ENCODE measurements at regions not wholly inside any gene's neighbourhood (a gene's known extent, or its start where the extent isn't known, plus 50 kb on each side); places are given as distances from the start of the nearest gene placed in this dataset.

- Histone ChIP-seq H3K36me3 (ENCODE audit: control insufficient read depth, insufficient read depth, low read length) (no peaks in the 10 kb centered on the region), H3K4me3 (replicated peaks; ENCODE audit: low read depth, low read length) (no peak overlapping the region), H3K27me3 (replicated peaks; ENCODE audit: control insufficient read depth, insufficient read depth, low read length) (no peaks in the 10 kb centered on the region)
- no peak for DNase-seq (ENCODE audit: extremely low read depth, insufficient read length)
- TF ChIP-seq CTCF (IDR thresholded peaks at IDR 0.05; ENCODE audit: insufficient read depth, low read length, poor library complexity, severe bottlenecking) = no peak
Measured at GRCh38 chr3:20747741-20748140, 561.7 kb upstream of the SGO1 start.

- Histone ChIP-seq H3K27me3 (replicated peaks; ENCODE audit: control insufficient read depth, insufficient read depth, low read length) (no peaks in the 10 kb centered on the region), H3K36me3 (ENCODE audit: control insufficient read depth, insufficient read depth, low read length) (no peaks in the 10 kb centered on the region), H3K4me3 (replicated peaks; ENCODE audit: low read depth, low read length) (no peak overlapping the region)
- no peak for TF ChIP-seq CTCF (IDR thresholded peaks at IDR 0.05; ENCODE audit: insufficient read depth, low read length, poor library complexity, severe bottlenecking)
- no peak for DNase-seq (ENCODE audit: extremely low read depth, insufficient read length)
Measured at GRCh38 chr3:20743553-20744321, 557.7 kb upstream of the SGO1 start.

- TF ChIP-seq CTCF (IDR thresholded peaks at IDR 0.05; ENCODE audit: insufficient read depth, low read length, poor library complexity, severe bottlenecking) = no peak
- Histone ChIP-seq H3K4me3 (replicated peaks; ENCODE audit: low read depth, low read length) (no peak overlapping the region), H3K27me3 (replicated peaks; ENCODE audit: control insufficient read depth, insufficient read depth, low read length) (no peaks in the 10 kb centered on the region), H3K36me3 (ENCODE audit: control insufficient read depth, insufficient read depth, low read length) (no peaks in the 10 kb centered on the region)
- no peak for DNase-seq (ENCODE audit: extremely low read depth, insufficient read length)
Measured at GRCh38 chr3:20742903-20743552, 557.0 kb upstream of the SGO1 start.

GRCh38 chr3:20741381-20741780 is 555.4 kb upstream of the SGO1 start:
- no peak for TF ChIP-seq CTCF (IDR thresholded peaks at IDR 0.05; ENCODE audit: insufficient read depth, low read length, poor library complexity, severe bottlenecking)
- H3K4me3 ChIP-seq (replicated peaks; ENCODE audit: low read depth, low read length) = no peak overlapping the region

GRCh38 chr3:20739814-20740213 is 553.8 kb upstream of the SGO1 start:
- peak; percentile 2 for TF ChIP-seq CTCF (IDR thresholded peaks at IDR 0.05; ENCODE audit: insufficient read depth, low read length, poor library complexity, severe bottlenecking)

More at GRCh38 chr3:20741381-20741780, 555.4 kb upstream of the SGO1 start:
- H3K36me3 ChIP-seq (ENCODE audit: control insufficient read depth, insufficient read depth, low read length) = no peaks in the 10 kb centered on the region
- no peak for DNase-seq (ENCODE audit: extremely low read depth, insufficient read length)
- H3K27me3 ChIP-seq (replicated peaks; ENCODE audit: control insufficient read depth, insufficient read depth, low read length) = no peaks in the 10 kb centered on the region

More at GRCh38 chr3:20739814-20740213, 553.8 kb upstream of the SGO1 start:
- no peaks in the 10 kb centered on the region for H3K27me3 ChIP-seq (replicated peaks; ENCODE audit: control insufficient read depth, insufficient read depth, low read length)
- no peak for DNase-seq (ENCODE audit: extremely low read depth, insufficient read length)
- H3K36me3 ChIP-seq (ENCODE audit: control insufficient read depth, insufficient read depth, low read length) = no peaks in the 10 kb centered on the region
- no peak overlapping the region for H3K4me3 ChIP-seq (replicated peaks; ENCODE audit: low read depth, low read length)

Measured in GM06990 (cell line).